Esophagus muscularis mucosa (tissue), 3 donors: ENCODE measurements at regions not wholly inside any gene's neighbourhood (a gene's known extent, or its start where the extent isn't known, plus 50 kb on each side); places are given as distances from the start of the nearest gene placed in this dataset.

Experiments used
- POLR2AphosphoS5 ChIP-seq, 2 donors: sonication (generic); formaldehyde crosslinking; IDR thresholded peaks; one replicate each; pipeline ENCODE4 v1.6.1; 2017; ENCODE audit warnings: antibody characterized with exemption in 2 of 2
- TF ChIP-seq, protein P1 (sequence below), 3 experiments: fragments of 200-600 bp in 2 of 3; fragments of 450-650 bp in 1 of 3; sonication (generic) in 2 of 3; IDR thresholded peaks; one replicate each; pipeline ENCODE4 v1.5.1; 2017 to 2019; ENCODE audit warnings: antibody characterized with exemption in 3 of 3, mild to moderate bottlenecking in 2 of 3, moderate library complexity in 1 of 3

- TF ChIP-seq, protein P1, sequence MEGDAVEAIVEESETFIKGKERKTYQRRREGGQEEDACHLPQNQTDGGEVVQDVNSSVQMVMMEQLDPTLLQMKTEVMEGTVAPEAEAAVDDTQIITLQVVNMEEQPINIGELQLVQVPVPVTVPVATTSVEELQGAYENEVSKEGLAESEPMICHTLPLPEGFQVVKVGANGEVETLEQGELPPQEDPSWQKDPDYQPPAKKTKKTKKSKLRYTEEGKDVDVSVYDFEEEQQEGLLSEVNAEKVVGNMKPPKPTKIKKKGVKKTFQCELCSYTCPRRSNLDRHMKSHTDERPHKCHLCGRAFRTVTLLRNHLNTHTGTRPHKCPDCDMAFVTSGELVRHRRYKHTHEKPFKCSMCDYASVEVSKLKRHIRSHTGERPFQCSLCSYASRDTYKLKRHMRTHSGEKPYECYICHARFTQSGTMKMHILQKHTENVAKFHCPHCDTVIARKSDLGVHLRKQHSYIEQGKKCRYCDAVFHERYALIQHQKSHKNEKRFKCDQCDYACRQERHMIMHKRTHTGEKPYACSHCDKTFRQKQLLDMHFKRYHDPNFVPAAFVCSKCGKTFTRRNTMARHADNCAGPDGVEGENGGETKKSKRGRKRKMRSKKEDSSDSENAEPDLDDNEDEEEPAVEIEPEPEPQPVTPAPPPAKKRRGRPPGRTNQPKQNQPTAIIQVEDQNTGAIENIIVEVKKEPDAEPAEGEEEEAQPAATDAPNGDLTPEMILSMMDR (IDR thresholded peaks at IDR 0.05) = no peak
- no peak for TF ChIP-seq POLR2AphosphoS5 (IDR thresholded peaks at IDR 0.05)
Measured at GRCh38 chr1:98304888-98305287, 356.6 kb upstream of the SNX7 start.
